ENCODE measurements at regions not wholly inside any gene's neighbourhood (a gene's known extent, or its start where the extent isn't known, plus 50 kb on each side); places are given as distances from the start of the nearest gene placed in this dataset.

DNA sequence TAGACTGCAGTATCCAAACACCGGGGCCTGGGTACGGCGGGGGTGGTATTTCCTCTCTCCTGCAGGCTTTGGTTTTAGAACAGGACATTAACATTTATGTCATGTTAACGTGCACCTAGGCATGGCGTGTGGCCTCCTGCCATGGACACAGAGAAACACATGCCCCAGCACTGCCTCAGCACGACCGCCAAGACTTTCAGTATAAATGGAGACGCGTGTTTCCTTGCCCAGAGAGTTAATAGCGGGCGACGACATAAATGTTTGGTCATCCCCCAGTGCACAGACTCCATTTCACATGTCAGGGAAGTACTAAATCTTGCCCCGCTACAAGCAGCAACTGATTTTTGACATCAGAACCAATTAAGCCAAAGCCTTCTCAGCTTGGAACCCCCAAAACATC lies 737.9 kb downstream of the RAB28 start:
- 31% methylated on average over 4 of the region's 13 CpGs; no CpG with 5 or more reads in 1 of the 2 experiments for WGBS, 2 experiments (ENCODE audit: extremely low coverage in 2 of 2, insufficient read length in 1 of 2)
- TF ChIP-seq MXI1 (IDR thresholded peaks at IDR 0.05; ENCODE audit: borderline replicate concordance, low read depth, low read length) (no peak), RFX5 (IDR thresholded peaks at IDR 0.05; ENCODE audit: low read depth, low read length) (no peak), FOS (IDR thresholded peaks at IDR 0.05; ENCODE audit: low read depth, low read length) (no peak), CTCF (conservative IDR thresholded peaks at IDR 0.05; ENCODE audit: low read depth, low read length) (no peak), NFE2L2 (IDR thresholded peaks at IDR 0.05; ENCODE audit: low read depth, low read length) (no peak), SMC3 (IDR thresholded peaks at IDR 0.05; ENCODE audit: low read depth, low read length) (no peak), MAZ (IDR thresholded peaks at IDR 0.05; ENCODE audit: borderline replicate concordance, low read depth, low read length) (no peak), RCOR1 (IDR thresholded peaks at IDR 0.05; ENCODE audit: insufficient replicate concordance, low read length) (no peak), CHD1 (IDR thresholded peaks at IDR 0.05; ENCODE audit: low read depth, low read length) (no peak), RAD21 (IDR thresholded peaks at IDR 0.05; ENCODE audit: low read length) (no peak), CEBPB (IDR thresholded peaks at IDR 0.05; ENCODE audit: low read depth, low read length) (no peak), BHLHE40 (IDR thresholded peaks at IDR 0.05; ENCODE audit: low read depth, low read length) (no peak)
- TF ChIP-seq, protein P1, sequence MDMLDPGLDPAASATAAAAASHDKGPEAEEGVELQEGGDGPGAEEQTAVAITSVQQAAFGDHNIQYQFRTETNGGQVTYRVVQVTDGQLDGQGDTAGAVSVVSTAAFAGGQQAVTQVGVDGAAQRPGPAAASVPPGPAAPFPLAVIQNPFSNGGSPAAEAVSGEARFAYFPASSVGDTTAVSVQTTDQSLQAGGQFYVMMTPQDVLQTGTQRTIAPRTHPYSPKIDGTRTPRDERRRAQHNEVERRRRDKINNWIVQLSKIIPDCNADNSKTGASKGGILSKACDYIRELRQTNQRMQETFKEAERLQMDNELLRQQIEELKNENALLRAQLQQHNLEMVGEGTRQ (IDR thresholded peaks at IDR 0.05; ENCODE audit: low read depth, low read length), result no peak
- TF ChIP-seq, protein P2, sequence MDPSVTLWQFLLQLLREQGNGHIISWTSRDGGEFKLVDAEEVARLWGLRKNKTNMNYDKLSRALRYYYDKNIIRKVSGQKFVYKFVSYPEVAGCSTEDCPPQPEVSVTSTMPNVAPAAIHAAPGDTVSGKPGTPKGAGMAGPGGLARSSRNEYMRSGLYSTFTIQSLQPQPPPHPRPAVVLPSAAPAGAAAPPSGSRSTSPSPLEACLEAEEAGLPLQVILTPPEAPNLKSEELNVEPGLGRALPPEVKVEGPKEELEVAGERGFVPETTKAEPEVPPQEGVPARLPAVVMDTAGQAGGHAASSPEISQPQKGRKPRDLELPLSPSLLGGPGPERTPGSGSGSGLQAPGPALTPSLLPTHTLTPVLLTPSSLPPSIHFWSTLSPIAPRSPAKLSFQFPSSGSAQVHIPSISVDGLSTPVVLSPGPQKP (IDR thresholded peaks at IDR 0.05; ENCODE audit: borderline replicate concordance, low read depth, low read length), result no peak
- dilution Hi-C loops (cut with HindIII; ENCODE audit: low sequenced_read_pairs, unreplicated experiment) (no loop called here), in situ Hi-C loops (cut with MboI; ENCODE audit: low sequenced_read_pairs) (no loop called here), intact Hi-C loops (cut with micrococcal nuclease) (no loop called here)
- Histone ChIP-seq H3K27me3 (ENCODE audit: control insufficient read depth, insufficient read depth, low read length) (no peaks in the 10 kb centered on the region), H3K9me1 (ENCODE audit: insufficient read depth, low read length) (no peaks in the 10 kb centered on the region), H3K4me2 (ENCODE audit: low read depth, low read length) (no peak overlapping the region), H3K9me3 (ENCODE audit: control insufficient read depth, insufficient read depth, low read length) (peaks cover 7% of the 10 kb centered on the region; the same call in 1 of the 2 replicates), H2BK20ac (ENCODE audit: low read depth, low read length) (no peak overlapping the region), H3K4me1 (ENCODE audit: control insufficient read depth, insufficient read depth, low read length) (no peaks in the 10 kb centered on the region), H3K4ac (ENCODE audit: low read depth, low read length) (no peak overlapping the region), H4K8ac (ENCODE audit: low read depth in 2 of 2, low read length in 2 of 2) (no peak overlapping the region), H3K23ac (ENCODE audit: low read depth, low read length) (no peak overlapping the region), H2BK120ac (ENCODE audit: low read depth, low read length) (no peak overlapping the region), H4K20me1 (ENCODE audit: insufficient read depth, low read length) (no peaks in the 10 kb centered on the region), H3K36me3 (ENCODE audit: control insufficient read depth, insufficient read depth, low read length) (no peaks in the 10 kb centered on the region), H4K5ac (ENCODE audit: low read depth, low read length) (no peak overlapping the region), H2BK15ac (ENCODE audit: low read depth, low read length) (no peak overlapping the region), H3K79me1 (ENCODE audit: low read depth in 1 of 2, low read length in 2 of 2) (no peaks in the 10 kb centered on the region), H3K56ac (ENCODE audit: extremely low read depth, insufficient read depth, low read length) (no peak overlapping the region), H3K9ac (ENCODE audit: low read depth, low read length) (no peak overlapping the region), H2AK5ac (ENCODE audit: low read depth, low read length) (no peak overlapping the region), H2AK9ac (replicated peaks; ENCODE audit: low read depth, low read length, poor library complexity) (no peak overlapping the region), H3K18ac (ENCODE audit: low read depth, low read length) (no peak overlapping the region), H3K14ac (replicated peaks; ENCODE audit: low read depth, low read length) (no peak overlapping the region), H2AFZ (replicated peaks; ENCODE audit: low read length, poor library complexity) (no peak overlapping the region), H3K4me3 (ENCODE audit: insufficient read depth, low read depth, low read length) (no peak overlapping the region), H4K91ac (ENCODE audit: insufficient read depth, low read depth, low read length) (no peak overlapping the region), H2BK5ac (ENCODE audit: low read depth, low read length, poor library complexity, severe bottlenecking) (no peak overlapping the region), H3K27ac (ENCODE audit: insufficient read depth, low read length) (no peak overlapping the region)
- POLR2A ChIA-PET (ENCODE audit: unreplicated experiment), result no interaction called here
- no TSS peak for BruUV-seq (replicated peaks)
- DNase-seq, result no peak
- CTCF ChIA-PET, result no interaction called here
- ATAC-seq (ENCODE audit: low read depth), result no peak
